ENCODE measurements at regions not wholly inside any gene's neighbourhood (a gene's known extent, or its start where the extent isn't known, plus 50 kb on each side); places are given as distances from the start of the nearest gene placed in this dataset.
A peak's percentile ranks its signal among the peaks of the same experiment; 100 is the strongest.
"Not testable (repeated sequence)": the region's sequence is repeated elsewhere in the genome, so short reads cannot be mapped to it uniquely, and the experiment has no call there.

- no peak for DNase-seq (ENCODE audit: low read depth in 2 of 2)
These were observed 479.7 kb downstream of the KIF20B start for GRCh38 chr10:90180886-90181691.

GRCh38 chr10:90192825-90193224, 491.4 kb downstream of the KIF20B start:
- no peak for DNase-seq (ENCODE audit: low read depth in 2 of 2)

GRCh38 chr10:90193240-90193985, 492.0 kb downstream of the KIF20B start:
- no peak for DNase-seq (ENCODE audit: low read depth in 2 of 2)

- peak in 1 of 2 donors; percentile 15 for DNase-seq (ENCODE audit: low read depth in 2 of 2)
These were observed 494.0 kb downstream of the KIF20B start for GRCh38 chr10:90195288-90195840.

GRCh38 chr10:90197766-90198165, 496.4 kb downstream of the KIF20B start:
- DNase-seq (ENCODE audit: low read depth in 2 of 2): no peak

- peak in 1 of 2 donors; percentile 2 for DNase-seq (ENCODE audit: low read depth in 2 of 2)
These were observed 497.7 kb downstream of the KIF20B start for GRCh38 chr10:90199093-90199492.

- no peak for DNase-seq (ENCODE audit: low read depth in 2 of 2)
These were observed 498.1 kb downstream of the KIF20B start for GRCh38 chr10:90199513-90199912.

- no peak for DNase-seq (ENCODE audit: low read depth in 2 of 2)
These were observed 503.0 kb downstream of the KIF20B start for GRCh38 chr10:90204131-90204955.

- no peak for DNase-seq (ENCODE audit: low read depth in 2 of 2)
These were observed 503.5 kb downstream of the KIF20B start for GRCh38 chr10:90204956-90205314.

GRCh38 chr10:90205340-90205739, 503.9 kb downstream of the KIF20B start:
- no peak for DNase-seq (ENCODE audit: low read depth in 2 of 2)

- no peak for DNase-seq (ENCODE audit: low read depth in 2 of 2)
These were observed 512.0 kb downstream of the KIF20B start for GRCh38 chr10:90213346-90213745.

- DNase-seq (ENCODE audit: low read depth in 2 of 2): no peak
These were observed 517.5 kb downstream of the KIF20B start for GRCh38 chr10:90218846-90219245.

- no peak for DNase-seq (ENCODE audit: low read depth in 2 of 2)
These were observed 521.0 kb downstream of the KIF20B start for GRCh38 chr10:90222372-90222771.

- DNase-seq (ENCODE audit: low read depth in 2 of 2): no peak
These were observed 521.5 kb downstream of the KIF20B start for GRCh38 chr10:90222939-90223338.

GRCh38 chr10:90224791-90225566, 523.6 kb downstream of the KIF20B start:
- no peak for DNase-seq (ENCODE audit: low read depth in 2 of 2)

GRCh38 chr10:90226517-90226916, 525.1 kb downstream of the KIF20B start:
- no peak for DNase-seq (ENCODE audit: low read depth in 2 of 2)

- peak in 1 of 2 donors; percentile 17 for DNase-seq (ENCODE audit: low read depth in 2 of 2)
These were observed 525.8 kb downstream of the KIF20B start for GRCh38 chr10:90227217-90227656.

GRCh38 chr10:90227786-90228185, 526.4 kb downstream of the KIF20B start:
- no peak for DNase-seq (ENCODE audit: low read depth in 2 of 2)

- DNase-seq (ENCODE audit: low read depth in 2 of 2): no peak
These were observed 528.1 kb downstream of the KIF20B start for GRCh38 chr10:90229486-90229885.

GRCh38 chr10:90233805-90234204, 532.4 kb downstream of the KIF20B start:
- not testable (repeated sequence) for DNase-seq (ENCODE audit: low read depth in 2 of 2)

- DNase-seq (ENCODE audit: low read depth in 2 of 2): no peak
These were observed 544.2 kb downstream of the KIF20B start for GRCh38 chr10:90245623-90246022.
